ENCODE measurements at regions not wholly inside any gene's neighbourhood (a gene's known extent, or its start where the extent isn't known, plus 50 kb on each side); places are given as distances from the start of the nearest gene placed in this dataset.

GRCh38 chrX:38500141-38500540 is 61.2 kb upstream of the TSPAN7 start:
- Histone ChIP-seq H3K36me3 (ENCODE audit: control insufficient read depth in 2 of 3, insufficient read depth in 3 of 3, low read length in 3 of 3) (no peaks in the 10 kb centered on the region), H3K4me3 (ENCODE audit: low read length in 3 of 3) (no peak overlapping the region), H3K9ac (ENCODE audit: low read length in 3 of 3) (no peak overlapping the region), H3K27ac (ENCODE audit: low read depth in 2 of 2, low read length in 2 of 2) (no peak overlapping the region), H3K27me3 (ENCODE audit: control insufficient read depth, insufficient read depth, low read length) (no peaks in the 10 kb centered on the region), H3K4me1 (ENCODE audit: control insufficient read depth in 2 of 3, insufficient read depth in 2 of 3, low read depth in 1 of 3, low read length in 3 of 3) (no peaks in the 10 kb centered on the region), H3K9me3 (ENCODE audit: control insufficient read depth in 2 of 3, insufficient read depth in 1 of 3, low read length in 3 of 3) (no peaks in the 10 kb centered on the region)
- DNase-seq (no peak), FAIRE-seq (no peak)
- TF ChIP-seq CTCF (IDR thresholded peaks at IDR 0.05; ENCODE audit: borderline replicate concordance, extremely low read depth, insufficient read depth), result no peak
- intact Hi-C loops (cut with DNase I), result no loop called here

GRCh38 chrX:38500866-38501265 is 60.5 kb upstream of the TSPAN7 start:
- no peak for TF ChIP-seq CTCF (IDR thresholded peaks at IDR 0.05; ENCODE audit: borderline replicate concordance, extremely low read depth, insufficient read depth)
- Histone ChIP-seq H3K36me3 (ENCODE audit: control insufficient read depth in 2 of 3, insufficient read depth in 3 of 3, low read length in 3 of 3) (no peaks in the 10 kb centered on the region), H3K27ac (ENCODE audit: low read depth in 2 of 2, low read length in 2 of 2) (no peak overlapping the region), H3K4me3 (ENCODE audit: low read length in 3 of 3) (no peak overlapping the region), H3K27me3 (ENCODE audit: control insufficient read depth, insufficient read depth, low read length) (no peaks in the 10 kb centered on the region), H3K4me1 (ENCODE audit: control insufficient read depth in 2 of 3, insufficient read depth in 2 of 3, low read depth in 1 of 3, low read length in 3 of 3) (no peaks in the 10 kb centered on the region), H3K9ac (ENCODE audit: low read length in 3 of 3) (no peak overlapping the region), H3K9me3 (ENCODE audit: control insufficient read depth in 2 of 3, insufficient read depth in 1 of 3, low read length in 3 of 3) (no peaks in the 10 kb centered on the region)
- intact Hi-C loops (cut with DNase I), result no loop called here
- no peak for FAIRE-seq
- DNase-seq, result no peak

GRCh38 chrX:38505583-38505982 is 55.8 kb upstream of the TSPAN7 start:
- DNase-seq (no peak), FAIRE-seq (no peak)
- Histone ChIP-seq H3K4me3 (ENCODE audit: low read length in 3 of 3) (no peak overlapping the region), H3K4me1 (ENCODE audit: control insufficient read depth in 2 of 3, insufficient read depth in 2 of 3, low read depth in 1 of 3, low read length in 3 of 3) (no peaks in the 10 kb centered on the region), H3K9me3 (ENCODE audit: control insufficient read depth in 2 of 3, insufficient read depth in 1 of 3, low read length in 3 of 3) (no peaks in the 10 kb centered on the region), H3K27me3 (ENCODE audit: control insufficient read depth, insufficient read depth, low read length) (no peaks in the 10 kb centered on the region), H3K27ac (ENCODE audit: low read depth in 2 of 2, low read length in 2 of 2) (no peak overlapping the region), H3K9ac (ENCODE audit: low read length in 3 of 3) (no peak overlapping the region), H3K36me3 (ENCODE audit: control insufficient read depth in 2 of 3, insufficient read depth in 3 of 3, low read length in 3 of 3) (no peaks in the 10 kb centered on the region)
- intact Hi-C loops (cut with DNase I), result no loop called here
- no peak for TF ChIP-seq CTCF (IDR thresholded peaks at IDR 0.05; ENCODE audit: borderline replicate concordance, extremely low read depth, insufficient read depth)

Data from kidney (tissue), 13 donors.